Astrocyte (in vitro differentiated cells and primary cell): ENCODE measurements at regions not wholly inside any gene's neighbourhood (a gene's known extent, or its start where the extent isn't known, plus 50 kb on each side); places are given as distances from the start of the nearest gene placed in this dataset.

Experiments used
- CTCF ChIP-seq: IDR thresholded peaks from 2 replicates; pipeline ENCODE4 v1.5.1; 2011; ENCODE audit warnings: low read depth, mild to moderate bottlenecking, inconsistent platforms, low read length, moderate library complexity; ENCODE audit not compliant: insufficient read depth
- EZH2 ChIP-seq: IDR thresholded peaks from 2 replicates; pipeline ENCODE4 v1.6.1; 2012; ENCODE audit warnings: mild to moderate bottlenecking, low read length, inconsistent platforms; ENCODE audit not compliant: insufficient read depth

GRCh38 chr3:67920311-67920710 lies 265.9 kb upstream of the SUCLG2 start:
- TF ChIP-seq EZH2 (no peak), CTCF (no peak)
